ENCODE measurements at regions not wholly inside any gene's neighbourhood (a gene's known extent, or its start where the extent isn't known, plus 50 kb on each side); places are given as distances from the start of the nearest gene placed in this dataset.

- H3K9me3 Mint-ChIP-seq (ENCODE audit: unreplicated experiment) = no peaks in the 10 kb centered on the region
- peaks cover 9% of the 10 kb centered on the region for H3K27me3 Mint-ChIP-seq (ENCODE audit: unreplicated experiment)
- no peaks in the 10 kb centered on the region for H3K36me3 Mint-ChIP-seq (ENCODE audit: unreplicated experiment)
- H3K4me3 Mint-ChIP-seq (ENCODE audit: unreplicated experiment) = no peak overlapping the region
- TF ChIP-seq CTCF (IDR thresholded peaks at IDR 0.05) = no peak
- peaks cover 7% of the 10 kb centered on the region for H3K4me1 Mint-ChIP-seq (ENCODE audit: unreplicated experiment)
- peak overlapping the region; percentile 11 for H3K27ac Mint-ChIP-seq (ENCODE audit: unreplicated experiment)
- no peak for DNase-seq (ENCODE audit: extremely low spot score, unreplicated experiment)
Measured at GRCh38 chr10:57992321-57993077, 275.2 kb downstream of the IPMK start.

- TF ChIP-seq CTCF (IDR thresholded peaks at IDR 0.05) = no peak
- no peaks in the 10 kb centered on the region for H3K36me3 Mint-ChIP-seq (ENCODE audit: unreplicated experiment)
- H3K4me3 Mint-ChIP-seq (ENCODE audit: unreplicated experiment) = no peak overlapping the region
- no peaks in the 10 kb centered on the region for H3K9me3 Mint-ChIP-seq (ENCODE audit: unreplicated experiment)
- peaks cover 13% of the 10 kb centered on the region for H3K27me3 Mint-ChIP-seq (ENCODE audit: unreplicated experiment)
- no peak overlapping the region for H3K27ac Mint-ChIP-seq (ENCODE audit: unreplicated experiment)
- no peak for DNase-seq (ENCODE audit: extremely low spot score, unreplicated experiment)
- H3K4me1 Mint-ChIP-seq (ENCODE audit: unreplicated experiment) = peaks cover 7% of the 10 kb centered on the region
Measured at GRCh38 chr10:57988964-57989363, 278.7 kb downstream of the IPMK start.

GRCh38 chr10:57987055-57987721 is 280.5 kb downstream of the IPMK start:
- H3K36me3 Mint-ChIP-seq (ENCODE audit: unreplicated experiment) = no peaks in the 10 kb centered on the region
- no peak overlapping the region for H3K4me3 Mint-ChIP-seq (ENCODE audit: unreplicated experiment)
- H3K9me3 Mint-ChIP-seq (ENCODE audit: unreplicated experiment) = no peaks in the 10 kb centered on the region
- no peak for TF ChIP-seq CTCF (IDR thresholded peaks at IDR 0.05)
- no peak overlapping the region for H3K27ac Mint-ChIP-seq (ENCODE audit: unreplicated experiment)
- peaks cover under 1% of the 10 kb centered on the region for H3K4me1 Mint-ChIP-seq (ENCODE audit: unreplicated experiment)
- no peak for DNase-seq (ENCODE audit: extremely low spot score, unreplicated experiment)
- H3K27me3 Mint-ChIP-seq (ENCODE audit: unreplicated experiment) = peaks cover 20% of the 10 kb centered on the region

GRCh38 chr10:57986422-57986821 is 281.3 kb downstream of the IPMK start:
- Mint-ChIP-seq H3K27me3 (ENCODE audit: unreplicated experiment) (peaks cover 25% of the 10 kb centered on the region), H3K4me1 (ENCODE audit: unreplicated experiment) (no peaks in the 10 kb centered on the region), H3K9me3 (ENCODE audit: unreplicated experiment) (no peaks in the 10 kb centered on the region), H3K27ac (ENCODE audit: unreplicated experiment) (no peak overlapping the region), H3K4me3 (ENCODE audit: unreplicated experiment) (no peak overlapping the region), H3K36me3 (ENCODE audit: unreplicated experiment) (no peaks in the 10 kb centered on the region)
- TF ChIP-seq CTCF (IDR thresholded peaks at IDR 0.05) = no peak
- DNase-seq (ENCODE audit: extremely low spot score, unreplicated experiment) = no peak

GRCh38 chr10:57983281-57983791 is 284.4 kb downstream of the IPMK start:
- H3K4me3 Mint-ChIP-seq (ENCODE audit: unreplicated experiment) = no peak overlapping the region
- no peaks in the 10 kb centered on the region for H3K36me3 Mint-ChIP-seq (ENCODE audit: unreplicated experiment)
- H3K4me1 Mint-ChIP-seq (ENCODE audit: unreplicated experiment) = peaks cover 3% of the 10 kb centered on the region
- H3K27me3 Mint-ChIP-seq (ENCODE audit: unreplicated experiment) = peaks cover 31% of the 10 kb centered on the region
- TF ChIP-seq CTCF (IDR thresholded peaks at IDR 0.05) = no peak
- H3K27ac Mint-ChIP-seq (ENCODE audit: unreplicated experiment) = no peak overlapping the region
- H3K9me3 Mint-ChIP-seq (ENCODE audit: unreplicated experiment) = no peaks in the 10 kb centered on the region
- DNase-seq (ENCODE audit: extremely low spot score, unreplicated experiment) = no peak

Data from osteocyte (in vitro differentiated cells).